Muscle of arm (tissue), 1 donor: ENCODE measurements at regions not wholly inside any gene's neighbourhood (a gene's known extent, or its start where the extent isn't known, plus 50 kb on each side); places are given as distances from the start of the nearest gene placed in this dataset.
"Not testable (repeated sequence)": the region's sequence is repeated elsewhere in the genome, so short reads cannot be mapped to it uniquely, and the experiment has no call there.

Source experiments
- DNase-seq: peaks from one replicate; pipeline ENCODE4 v3.0.0-alpha.2; 2013

- DNase-seq, result no peak
Observed at GRCh38 chr1:178642282-178642681, 82.8 kb upstream of the RALGPS2 start.

DNA sequence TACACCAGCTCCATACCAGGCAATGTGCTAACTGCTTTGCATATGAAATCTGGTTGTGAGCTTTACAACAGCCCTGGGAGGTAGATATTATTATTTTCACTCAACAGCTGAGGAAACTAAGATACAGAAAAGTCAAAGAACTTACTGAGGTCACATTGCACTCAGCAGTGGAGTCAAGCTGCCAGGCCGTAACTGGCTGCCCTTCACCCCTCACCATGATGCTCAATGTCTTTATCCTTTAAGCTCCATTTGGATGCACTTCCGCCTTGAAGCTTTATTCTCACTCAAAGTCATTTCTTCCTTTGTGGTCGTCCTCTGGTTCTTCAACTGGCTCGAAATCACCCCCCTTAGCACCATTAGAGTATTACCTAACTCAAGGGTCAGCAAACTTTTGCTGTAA lies 81.7 kb upstream of the RALGPS2 start:
- no peak for DNase-seq

- no peak for DNase-seq
Observed at GRCh38 chr1:178643831-178644230, 81.2 kb upstream of the RALGPS2 start.

- no peak for DNase-seq
Observed at GRCh38 chr1:178644308-178645120, 80.5 kb upstream of the RALGPS2 start.

- no peak for DNase-seq
Observed at GRCh38 chr1:178645157-178645807, 79.8 kb upstream of the RALGPS2 start.

DNA sequence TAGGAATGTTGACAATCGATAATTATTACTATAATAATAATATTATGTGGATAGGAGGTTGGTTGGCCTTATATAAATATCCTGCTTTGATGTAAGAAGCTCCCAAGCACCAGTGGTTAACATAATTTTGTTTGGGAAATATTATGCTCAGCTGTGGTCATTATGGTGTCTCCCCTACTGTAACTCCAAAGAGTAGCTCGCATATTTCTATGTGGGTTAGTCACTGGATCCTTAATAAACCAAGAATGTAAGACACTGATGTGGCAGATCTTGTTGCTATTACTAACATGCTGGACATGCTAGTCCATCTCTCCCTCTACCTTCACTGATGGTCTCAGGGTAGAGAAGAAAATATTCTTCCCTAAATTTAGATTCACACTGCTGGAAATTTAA lies 79.2 kb upstream of the RALGPS2 start:
- DNase-seq, result no peak

DNA sequence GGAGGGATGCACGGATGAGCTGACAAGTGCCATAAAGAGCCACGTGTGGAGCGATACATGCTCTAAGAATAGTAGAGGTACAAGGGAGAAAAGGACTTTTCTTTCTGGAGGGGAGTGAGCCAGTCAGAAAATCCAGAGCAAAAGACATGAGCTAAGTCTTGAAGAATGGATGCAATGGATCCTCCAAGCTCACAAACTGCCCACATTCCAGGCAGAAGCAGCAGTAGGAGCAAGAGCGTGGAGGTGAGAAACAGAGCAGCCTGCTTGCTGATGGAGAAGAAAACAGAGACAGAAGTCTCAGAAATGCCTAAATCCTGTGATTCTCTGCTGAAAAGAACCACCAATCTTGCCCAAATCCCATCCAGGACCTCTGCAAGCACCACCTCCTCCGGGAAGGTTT lies 78.2 kb upstream of the RALGPS2 start:
- DNase-seq, result no peak

DNA sequence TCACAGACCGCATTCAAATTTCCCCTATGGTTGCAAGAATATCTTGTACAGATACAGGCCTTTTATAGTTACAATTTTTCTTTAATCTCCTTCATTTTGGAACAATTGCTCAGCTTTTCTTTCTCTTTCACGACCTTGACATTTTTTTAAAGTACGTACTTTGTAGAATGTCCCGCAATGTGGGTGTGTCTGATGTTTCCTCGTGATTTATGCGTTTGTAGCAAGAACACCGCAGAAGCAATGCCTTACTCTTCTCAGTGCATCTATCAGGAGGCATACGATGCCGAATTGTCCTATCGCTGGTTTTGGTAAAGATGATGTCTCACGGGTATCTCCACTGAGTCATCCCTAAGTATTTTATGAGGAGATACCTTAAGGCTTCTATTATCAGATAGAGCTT lies 76.9 kb upstream of the RALGPS2 start:
- no peak for DNase-seq

DNA sequence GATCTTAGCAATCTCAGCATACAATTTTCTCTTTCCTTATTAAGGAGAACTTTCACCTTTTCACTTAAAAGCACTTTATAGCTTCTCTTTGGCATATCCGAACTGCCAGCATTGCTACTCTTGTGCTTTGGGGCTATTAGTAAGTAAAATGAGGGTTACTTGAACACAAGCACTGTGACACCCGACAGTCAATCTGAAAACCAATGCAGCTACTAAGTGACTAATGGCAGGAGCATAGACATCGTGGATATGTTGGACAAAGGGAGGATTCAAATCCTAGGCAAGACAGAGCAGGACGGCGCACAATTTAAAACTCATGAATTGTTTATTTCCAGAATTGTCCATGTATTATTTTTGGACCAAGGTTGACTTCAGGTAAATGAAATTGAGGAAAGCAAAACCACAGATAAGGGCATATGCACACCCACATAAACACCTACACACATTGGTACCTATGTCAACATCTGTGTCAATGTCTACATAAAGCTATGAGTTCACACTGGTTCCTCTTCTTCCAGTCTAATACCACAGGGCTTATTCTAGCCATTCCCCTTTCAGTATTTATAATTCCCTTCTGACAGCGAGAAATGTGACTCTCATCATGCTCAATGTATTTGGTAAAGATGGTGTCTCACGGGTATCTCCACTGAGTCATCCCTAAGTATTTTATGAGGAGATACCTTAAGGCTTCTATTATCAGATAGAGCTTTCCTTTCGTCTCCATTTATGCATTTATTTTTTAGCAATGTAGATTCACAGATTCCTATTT lies 75.3 kb upstream of the RALGPS2 start:
- no peak for DNase-seq

DNA sequence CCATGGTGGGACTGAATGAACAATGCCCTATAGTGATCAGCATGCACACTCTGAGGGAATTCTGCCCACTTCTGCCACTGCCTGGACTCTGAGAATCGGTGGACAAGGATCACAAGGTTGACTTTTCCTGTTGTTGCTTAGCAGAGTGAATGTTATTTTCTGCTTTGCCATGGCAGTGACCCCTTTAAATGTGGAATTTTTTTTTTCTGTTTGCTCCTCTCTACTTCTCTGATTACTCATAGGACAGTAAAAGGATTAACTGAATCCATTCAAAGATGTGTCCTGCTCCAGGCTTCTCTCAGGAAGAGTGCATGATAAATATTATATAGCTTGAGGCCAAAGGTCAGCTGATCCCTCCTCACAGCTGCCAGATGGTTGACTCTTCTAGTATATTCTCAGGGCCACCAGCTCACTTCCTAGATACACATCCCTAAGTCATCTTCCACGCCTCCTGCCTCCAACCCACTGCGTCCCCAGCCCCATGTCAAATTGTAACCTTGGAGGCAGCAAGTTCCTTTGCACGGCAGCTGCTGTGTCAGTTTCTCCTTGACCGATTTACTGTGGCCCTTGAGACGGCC lies 74.0 kb upstream of the RALGPS2 start:
- no peak for DNase-seq

DNA sequence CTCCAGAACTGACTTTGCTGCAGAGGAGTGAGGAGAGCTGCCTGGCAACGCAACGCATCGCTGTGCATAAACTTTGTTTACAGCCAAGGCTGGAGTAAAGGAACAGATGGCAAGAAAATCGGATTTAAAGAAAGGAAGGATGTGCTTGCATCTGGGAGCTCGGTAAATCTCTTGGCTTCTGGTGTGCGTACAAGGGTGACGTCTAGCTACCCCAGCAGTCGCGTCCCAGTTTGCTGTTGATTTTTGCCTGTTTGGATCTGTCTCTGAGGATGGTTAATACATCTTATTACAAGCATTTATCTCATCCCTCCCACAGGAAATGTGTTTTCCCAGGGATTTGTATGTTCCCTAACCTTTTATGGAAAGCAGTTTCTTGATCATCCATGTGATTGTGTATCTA lies 73.3 kb upstream of the RALGPS2 start:
- peak; percentile 71 for DNase-seq

DNA sequence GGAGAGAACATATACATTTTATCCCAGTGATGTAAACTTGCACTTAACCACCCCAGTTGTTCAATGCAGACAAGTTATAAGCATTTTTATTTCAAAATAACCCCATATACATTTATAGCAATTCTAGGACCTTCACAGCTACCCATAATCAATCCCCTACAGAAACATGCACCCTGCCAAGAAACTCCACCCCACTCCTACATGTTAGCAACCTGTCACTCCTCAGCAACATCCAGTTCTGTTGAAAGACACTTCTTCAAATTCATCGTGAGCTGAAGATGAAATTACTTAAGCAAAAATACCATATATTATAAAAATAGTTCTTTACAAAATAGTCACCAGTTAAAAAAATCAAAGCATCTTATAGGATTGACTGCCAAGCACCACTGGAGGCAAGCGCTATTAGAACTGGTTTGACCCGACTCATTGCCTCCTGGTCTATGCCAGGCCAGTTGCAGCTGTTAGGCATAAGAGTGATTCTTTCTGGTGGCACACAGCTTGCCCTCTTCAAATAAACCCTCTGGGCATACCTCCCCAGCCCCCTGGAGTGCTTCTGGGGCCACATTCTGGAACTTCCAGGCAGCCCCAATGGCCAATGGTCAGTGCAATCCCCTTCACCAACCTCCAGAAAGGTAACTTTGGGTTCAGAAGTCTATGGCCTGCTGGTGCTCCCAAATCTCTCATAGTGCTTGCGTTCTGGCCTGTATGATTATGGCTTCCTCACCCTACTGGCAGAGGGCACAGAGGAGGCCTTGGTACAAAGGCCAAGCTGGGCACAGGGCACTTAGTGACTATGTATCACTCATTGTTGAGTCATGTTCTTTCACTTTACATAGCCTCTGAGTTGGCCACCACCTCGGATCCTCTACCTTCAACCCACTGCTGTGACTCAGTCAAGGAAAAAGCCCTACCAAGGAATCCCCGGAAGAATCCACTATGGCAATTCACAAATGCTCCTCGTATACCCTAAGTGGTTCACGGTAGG lies 72.2 kb upstream of the RALGPS2 start:
- DNase-seq, result no peak

DNA sequence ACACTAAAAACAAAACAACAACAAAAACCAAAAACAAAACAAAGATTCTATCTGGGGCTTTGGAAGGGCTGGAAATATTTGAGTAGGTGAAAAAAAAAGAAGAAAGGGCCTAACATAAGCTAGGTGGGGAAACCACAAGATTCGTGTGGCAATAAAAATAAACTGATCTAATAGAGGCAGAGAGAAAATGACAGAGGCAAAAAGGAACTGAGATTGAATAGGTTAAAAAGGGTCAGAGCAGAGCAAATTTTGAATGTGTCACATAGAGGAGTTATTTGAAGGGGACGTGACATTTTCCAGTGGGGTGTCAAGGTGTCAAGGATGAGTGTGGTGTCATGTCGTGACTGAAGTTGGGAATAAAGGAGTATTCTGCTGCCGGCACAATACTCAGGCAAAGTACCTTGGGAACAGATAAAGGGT lies 65.2 kb upstream of the RALGPS2 start:
- no peak for DNase-seq

- no peak for DNase-seq
Observed at GRCh38 chr1:178660461-178660860, 64.6 kb upstream of the RALGPS2 start.

DNA sequence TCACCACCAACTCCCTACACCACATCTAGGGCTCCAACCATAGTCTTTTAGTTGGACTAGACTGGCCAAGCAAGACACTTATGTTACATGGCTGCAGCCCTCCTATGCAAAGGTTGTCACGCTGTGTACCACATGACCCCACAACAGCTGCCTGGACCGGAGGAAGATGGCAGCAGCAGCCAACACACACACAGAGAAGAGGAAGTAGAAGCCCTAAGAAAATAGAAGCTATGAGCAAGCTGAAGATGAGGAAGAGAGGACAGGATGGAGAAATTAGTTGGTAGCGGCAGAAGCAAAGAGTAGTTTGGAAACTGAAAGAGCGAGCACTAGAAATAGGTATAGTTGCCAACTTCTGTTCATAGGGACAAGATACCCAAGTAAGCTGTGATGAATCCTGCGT lies 60.8 kb upstream of the RALGPS2 start:
- DNase-seq, result no peak

- no peak for DNase-seq
Observed at GRCh38 chr1:178665579-178665978, 59.5 kb upstream of the RALGPS2 start.

- DNase-seq, result not testable (repeated sequence)
Observed at GRCh38 chr1:178666891-178667290, 58.2 kb upstream of the RALGPS2 start.

DNA sequence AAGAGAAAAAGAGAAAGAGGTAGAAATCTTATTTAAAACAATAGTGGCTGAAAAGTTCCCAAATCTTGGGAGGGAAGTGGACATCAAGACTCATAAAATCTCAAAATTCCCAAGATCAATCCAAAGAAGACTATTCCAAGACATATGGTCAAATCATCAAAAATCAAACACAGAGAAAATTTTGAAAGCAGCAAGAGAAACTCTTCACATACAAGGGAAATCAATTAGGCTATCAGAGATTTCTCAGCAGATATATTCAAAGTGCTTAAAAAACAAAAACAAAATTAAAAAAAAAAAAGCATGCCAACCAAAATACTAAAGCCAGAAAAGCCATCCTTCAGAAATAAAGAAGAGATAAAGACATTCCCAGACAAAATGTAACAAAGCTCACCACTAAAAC lies 52.6 kb upstream of the RALGPS2 start:
- DNase-seq, result no peak

GRCh38 chr1:178674559-178674958 lies 50.5 kb upstream of the RALGPS2 start:
- DNase-seq, result not testable (repeated sequence)
